HG02973 (cell line): ENCODE measurements at regions not wholly inside any gene's neighbourhood (a gene's known extent, or its start where the extent isn't known, plus 50 kb on each side); places are given as distances from the start of the nearest gene placed in this dataset.

Experiments used
- ATAC-seq: cut with Tn5 transposase; IDR thresholded peaks from one replicate; pipeline ENCODE4 v1.9.1; 2021; ENCODE audit warnings: moderate library complexity; ENCODE audit not compliant: unreplicated experiment

DNA sequence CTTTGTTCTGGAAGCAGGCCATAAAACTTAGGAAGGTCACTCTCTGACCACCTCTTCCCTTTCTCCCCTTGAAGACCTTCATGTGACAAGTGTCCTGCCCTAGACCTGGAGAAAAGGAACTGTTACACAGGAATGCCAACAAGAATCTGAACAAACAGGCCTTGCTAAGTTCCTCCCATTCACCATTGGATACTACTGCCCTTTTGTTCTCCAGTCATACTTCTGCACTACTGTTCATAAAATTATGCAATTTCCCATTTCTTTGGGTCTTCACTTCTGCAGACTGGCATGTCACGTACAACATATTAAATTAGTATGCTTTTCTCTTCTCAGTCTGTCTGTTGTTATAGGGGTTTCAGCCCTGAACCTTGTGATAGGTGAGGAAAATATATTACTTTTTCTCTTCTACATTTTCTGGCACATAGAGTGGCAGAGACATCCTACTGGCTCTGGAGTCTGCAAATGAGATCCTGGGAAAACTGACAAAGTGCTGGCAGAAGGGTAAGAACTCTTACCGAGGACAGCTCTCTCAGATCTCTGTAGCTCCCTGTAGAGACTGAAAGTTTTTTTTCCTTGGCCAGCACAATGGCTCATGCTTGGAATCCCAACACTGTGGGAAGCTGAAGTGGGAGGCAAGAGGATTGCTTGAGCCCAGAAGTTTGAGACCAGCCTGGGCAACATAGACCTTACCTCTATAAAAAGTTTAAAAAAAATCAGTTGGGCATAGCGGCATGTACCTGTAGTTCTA lies 87.6 kb upstream of the SPRY2 start:
- ATAC-seq: no peak

GRCh38 chr13:80419416-80419815 lies 78.5 kb upstream of the SPRY2 start:
- ATAC-seq: no peak

- ATAC-seq: no peak
Observed at GRCh38 chr13:80413611-80414010, 72.7 kb upstream of the SPRY2 start.

GRCh38 chr13:80408270-80408669 lies 67.3 kb upstream of the SPRY2 start:
- ATAC-seq: no peak

DNA sequence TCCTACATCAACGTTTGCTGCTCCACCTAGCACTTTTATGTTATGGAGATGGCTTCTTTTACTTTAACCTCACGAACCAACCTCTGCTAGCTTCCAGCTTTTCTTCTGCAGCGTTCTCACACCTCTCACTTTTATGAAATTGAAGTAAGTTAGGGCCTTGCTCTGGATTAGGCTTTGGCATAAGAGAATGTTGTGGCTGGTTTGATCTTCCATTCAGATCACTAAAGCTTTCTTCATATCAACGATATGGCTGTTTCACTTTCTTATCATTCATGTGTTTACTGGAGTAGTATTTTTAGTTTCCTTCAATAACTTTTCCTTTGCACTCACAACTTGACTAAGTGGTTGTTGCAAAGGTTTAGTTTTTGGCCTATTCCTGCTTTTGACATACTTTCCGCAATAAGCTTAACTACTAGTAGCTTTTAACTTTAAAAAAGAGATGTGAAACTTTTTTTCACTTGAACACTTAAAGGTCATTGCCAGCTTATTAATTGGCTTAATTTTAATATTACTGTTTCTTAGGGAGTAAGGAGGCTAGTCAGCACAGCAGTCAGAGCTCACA lies 60.0 kb upstream of the SPRY2 start:
- no peak for ATAC-seq

DNA sequence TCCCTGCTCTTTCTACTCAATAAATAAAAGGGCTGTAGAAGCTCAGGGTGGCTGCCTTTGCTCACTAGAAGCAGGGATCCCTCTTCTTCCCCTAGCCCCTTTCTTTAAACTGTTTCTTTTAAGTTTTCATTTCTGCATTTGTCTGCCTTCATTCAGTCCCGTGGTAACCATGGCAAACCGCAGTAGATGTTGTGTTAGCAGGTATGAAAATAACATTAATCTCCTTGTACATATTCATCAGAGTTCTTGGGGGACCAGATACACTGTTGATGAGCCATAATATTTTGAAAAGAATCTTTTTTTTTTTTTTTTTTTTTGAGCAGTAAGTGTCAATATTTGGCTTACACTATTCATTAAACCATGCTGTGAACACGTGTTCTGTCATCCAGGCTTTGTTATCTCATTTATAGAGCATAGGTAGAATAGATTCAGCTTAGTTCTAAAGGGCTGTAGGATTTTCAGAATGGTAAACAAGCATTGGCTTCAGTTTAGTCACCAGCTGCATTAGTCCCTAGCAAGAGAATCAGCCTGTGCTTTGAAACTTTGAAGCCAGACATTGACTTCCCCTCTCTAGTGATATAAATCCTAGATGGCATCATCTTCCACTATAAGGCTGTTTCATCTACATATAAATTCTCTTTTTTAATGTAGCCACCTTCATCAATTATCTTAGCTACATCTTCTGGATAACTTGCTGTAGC lies 59.4 kb upstream of the SPRY2 start:
- peak; percentile 57 for ATAC-seq

GRCh38 chr13:80399340-80400163 lies 58.6 kb upstream of the SPRY2 start:
- peak; percentile 41 for ATAC-seq
